HEK293 (cell line): ENCODE measurements at regions not wholly inside any gene's neighbourhood (a gene's known extent, or its start where the extent isn't known, plus 50 kb on each side); places are given as distances from the start of the nearest gene placed in this dataset.

ENCODE experiments used
- CTCF ChIA-PET: fragments of 350-600 bp; formaldehyde crosslinking; extraction: SDS; loops from one replicate; lab custom pipeline; 2021; ENCODE audit warnings: antibody characterized with exemption; lab: Yijun Ruan, JAX
- POLR2A ChIA-PET: fragments of 300-600 bp; formaldehyde crosslinking; extraction: SDS; loops from one replicate; lab custom pipeline; 2020; ENCODE audit warnings: antibody characterized with exemption, inconsistent platforms; lab: Yijun Ruan, JAX
- H3K27ac ChIP-seq: fragments of 200-500 bp; sonication (Bioruptor generic); 2 replicates; pipeline ENCODE4 v1.5.1; 2014; ENCODE audit warnings: low read depth, low read length, control low read depth, inconsistent platforms; ENCODE audit errors: extremely low read depth
- H3K36me3 ChIP-seq, 2 experiments: fragments of 200-500 bp in 1 of 2; sonication (Bioruptor generic) in 1 of 2; 1 replicate in 1 of 2; 2 replicates in 1 of 2; pipeline ENCODE4 v1.5.1; 2014 to 2017; ENCODE audit warnings: inconsistent platforms in 2 of 2, low read length in 2 of 2; ENCODE audit not compliant: control insufficient read depth in 2 of 2, insufficient read depth in 1 of 2
- H3K4me1 ChIP-seq: fragments of 200-500 bp; sonication (Bioruptor generic); 2 replicates; pipeline ENCODE4 v1.5.1; 2014; ENCODE audit warnings: mild to moderate bottlenecking, low read length, inconsistent platforms; ENCODE audit not compliant: control insufficient read depth, insufficient read depth
- H3K4me3 ChIP-seq: 2 replicates; pipeline ENCODE4 v1.5.1; 2011; ENCODE audit warnings: low read depth, mild to moderate bottlenecking, control low read depth, low read length, moderate library complexity
- H3K9me3 ChIP-seq: fragments of 200-500 bp; sonication (Bioruptor generic); 2 replicates; pipeline ENCODE4 v1.5.1; 2014; ENCODE audit warnings: low read depth, low read length, inconsistent platforms; ENCODE audit not compliant: control insufficient read depth, insufficient read depth
- FEZF1 ChIP-seq: fragments of 450-650 bp; formaldehyde crosslinking; IDR thresholded peaks from 2 replicates; pipeline ENCODE4 v1.5.1; 2016; ENCODE audit warnings: missing biosample characterization, missing genetic modification characterization
- TRIM28 ChIP-seq: IDR thresholded peaks from 2 replicates; pipeline ENCODE4 v1.6.1; 2011; ENCODE audit warnings: low read length, control low read depth, borderline replicate concordance
- ZBTB17 ChIP-seq: fragments of 450-650 bp; formaldehyde crosslinking; IDR thresholded peaks from 2 replicates; pipeline ENCODE4 v1.5.1; 2016; ENCODE audit warnings: missing biosample characterization, missing genetic modification characterization
- ZBTB48 ChIP-seq: fragments of 450-650 bp; formaldehyde crosslinking; IDR thresholded peaks from 2 replicates; pipeline ENCODE4 v1.5.1; 2016; ENCODE audit warnings: missing biosample characterization, missing genetic modification characterization
- ZNF132 ChIP-seq: fragments of 450-650 bp; formaldehyde crosslinking; IDR thresholded peaks from 2 replicates; pipeline ENCODE4 v1.5.1; 2017; ENCODE audit warnings: missing biosample characterization, missing genetic modification characterization, borderline replicate concordance
- ZNF155 ChIP-seq: fragments of 450-650 bp; formaldehyde crosslinking; IDR thresholded peaks from 2 replicates; pipeline ENCODE4 v1.5.1; 2016; ENCODE audit warnings: missing biosample characterization, missing genetic modification characterization
- ZNF19 ChIP-seq: fragments of 450-650 bp; formaldehyde crosslinking; IDR thresholded peaks from 2 replicates; pipeline ENCODE4; 2016; ENCODE audit warnings: missing biosample characterization, missing genetic modification characterization, low read depth
- ZNF221 ChIP-seq: fragments of 450-650 bp; formaldehyde crosslinking; IDR thresholded peaks from 2 replicates; pipeline ENCODE4 v1.5.1; 2017; ENCODE audit warnings: missing biosample characterization, missing genetic modification characterization, borderline replicate concordance
- ZNF391 ChIP-seq: fragments of 450-650 bp; formaldehyde crosslinking; IDR thresholded peaks from 2 replicates; pipeline ENCODE4 v1.5.1; 2016; ENCODE audit warnings: low read depth, missing biosample characterization, missing genetic modification characterization, borderline replicate concordance
- ZNF48 ChIP-seq: fragments of 450-650 bp; formaldehyde crosslinking; IDR thresholded peaks from 2 replicates; pipeline ENCODE4 v1.5.1; 2016; ENCODE audit warnings: missing biosample characterization, missing genetic modification characterization
- ZNF510 ChIP-seq: fragments of 450-650 bp; formaldehyde crosslinking; IDR thresholded peaks from 2 replicates; pipeline ENCODE4 v1.5.1; 2018; ENCODE audit warnings: mild to moderate bottlenecking, missing genetic modification characterization, missing biosample characterization; ENCODE audit not compliant: insufficient replicate concordance
- ZNF555 ChIP-seq: fragments of 450-650 bp; formaldehyde crosslinking; conservative IDR thresholded peaks from 2 replicates; pipeline ENCODE4 v1.5.1; 2017; ENCODE audit warnings: missing biosample characterization, mild to moderate bottlenecking, missing genetic modification characterization, inconsistent platforms
- ZNF600 ChIP-seq: fragments of 450-650 bp; formaldehyde crosslinking; IDR thresholded peaks from 2 replicates; pipeline ENCODE4 v1.5.1; 2016; ENCODE audit warnings: missing biosample characterization, missing genetic modification characterization
- ZNF621 ChIP-seq: fragments of 450-650 bp; formaldehyde crosslinking; IDR thresholded peaks from 2 replicates; pipeline ENCODE4 v1.5.1; 2017; ENCODE audit warnings: missing biosample characterization, missing genetic modification characterization
- ZNF624 ChIP-seq: fragments of 450-650 bp; formaldehyde crosslinking; IDR thresholded peaks from 2 replicates; pipeline ENCODE4 v1.5.1; 2017; ENCODE audit warnings: missing biosample characterization, missing genetic modification characterization
- ZNF658 ChIP-seq: fragments of 450-650 bp; formaldehyde crosslinking; IDR thresholded peaks from 2 replicates; pipeline ENCODE4; 2016; ENCODE audit warnings: missing biosample characterization, missing genetic modification characterization
- ZNF76 ChIP-seq: fragments of 450-650 bp; formaldehyde crosslinking; IDR thresholded peaks from 2 replicates; pipeline ENCODE4; 2016; ENCODE audit warnings: low read depth, missing biosample characterization, missing genetic modification characterization, borderline replicate concordance
- ZNF777 ChIP-seq: fragments of 450-650 bp; formaldehyde crosslinking; IDR thresholded peaks from 2 replicates; pipeline ENCODE4 v1.5.1; 2017; ENCODE audit warnings: missing biosample characterization, missing genetic modification characterization, borderline replicate concordance
- ZNF830 ChIP-seq: fragments of 450-650 bp; IDR thresholded peaks from 2 replicates; pipeline ENCODE4 v1.5.0; 2018; ENCODE audit warnings: missing biosample characterization, missing genetic modification characterization, low read depth, mild to moderate bottlenecking, moderate library complexity
- TF ChIP-seq, protein P1 (sequence below): fragments of 450-650 bp; formaldehyde crosslinking; optimal IDR thresholded peaks from 2 replicates; pipeline ENCODE3; 2016; ENCODE audit warnings: missing biosample characterization, mild to moderate bottlenecking, missing genetic modification characterization
- TF ChIP-seq, protein P2 (sequence below): fragments of 450-650 bp; formaldehyde crosslinking; conservative IDR thresholded peaks from 2 replicates; pipeline ENCODE4 v1.5.1; 2016; ENCODE audit warnings: low read depth, missing biosample characterization, missing genetic modification characterization
- TF ChIP-seq, protein P3 (sequence below): fragments of 450-650 bp; formaldehyde crosslinking; IDR thresholded peaks from 2 replicates; pipeline ENCODE4 v1.5.1; 2016; ENCODE audit warnings: missing biosample characterization, missing genetic modification characterization

DNA sequence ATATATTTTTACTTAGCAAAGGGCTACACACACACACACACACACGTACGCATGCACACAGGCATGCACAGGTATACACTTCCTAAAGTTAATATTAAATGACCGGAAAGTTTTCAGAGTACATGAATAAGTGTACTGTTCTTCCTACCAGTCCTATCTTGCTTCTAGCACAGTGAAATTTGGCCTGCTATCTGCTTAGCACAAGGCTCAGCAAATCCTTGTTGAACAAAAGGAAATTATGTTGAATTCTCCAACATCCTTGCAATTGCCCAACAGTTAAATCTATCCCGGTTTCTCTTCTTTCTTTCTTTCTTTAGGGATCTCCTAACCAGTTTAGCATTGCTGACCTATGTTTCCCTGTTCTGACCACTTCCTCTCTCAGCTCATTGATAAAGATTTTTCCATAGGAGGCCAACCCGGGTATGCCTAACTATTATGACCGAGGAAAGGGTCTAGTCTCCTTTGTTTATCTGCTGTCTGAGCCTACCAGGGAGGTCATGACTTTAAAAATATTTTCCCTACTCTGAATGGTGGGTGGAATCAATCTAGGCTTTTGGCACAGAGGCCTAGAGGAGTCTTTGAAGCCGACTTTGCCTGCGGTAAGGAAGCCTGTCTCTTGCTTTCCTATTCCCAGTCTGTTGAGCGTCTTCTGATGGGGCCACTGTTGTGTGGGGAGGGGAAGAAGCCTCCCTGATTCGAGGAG, 400.7 kb downstream of the HRH4 start:
- Histone ChIP-seq H3K27ac (no peak overlapping the region), H3K36me3 (no peaks in the 10 kb centered on the region), H3K4me3 (no peak overlapping the region), H3K4me1 (peaks cover 3% of the 10 kb centered on the region), H3K9me3 (no peaks in the 10 kb centered on the region)
- TF ChIP-seq ZNF155: no peak
- TF ChIP-seq ZBTB17: no peak
- TF ChIP-seq, protein P1, sequence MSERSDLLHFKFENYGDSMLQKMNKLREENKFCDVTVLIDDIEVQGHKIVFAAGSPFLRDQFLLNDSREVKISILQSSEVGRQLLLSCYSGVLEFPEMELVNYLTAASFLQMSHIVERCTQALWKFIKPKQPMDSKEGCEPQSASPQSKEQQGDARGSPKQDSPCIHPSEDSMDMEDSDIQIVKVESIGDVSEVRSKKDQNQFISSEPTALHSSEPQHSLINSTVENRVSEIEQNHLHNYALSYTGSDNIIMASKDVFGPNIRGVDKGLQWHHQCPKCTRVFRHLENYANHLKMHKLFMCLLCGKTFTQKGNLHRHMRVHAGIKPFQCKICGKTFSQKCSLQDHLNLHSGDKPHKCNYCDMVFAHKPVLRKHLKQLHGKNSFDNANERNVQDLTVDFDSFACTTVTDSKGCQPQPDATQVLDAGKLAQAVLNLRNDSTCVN (tag by site-specific recombination): no peak
- TF ChIP-seq, protein P2, sequence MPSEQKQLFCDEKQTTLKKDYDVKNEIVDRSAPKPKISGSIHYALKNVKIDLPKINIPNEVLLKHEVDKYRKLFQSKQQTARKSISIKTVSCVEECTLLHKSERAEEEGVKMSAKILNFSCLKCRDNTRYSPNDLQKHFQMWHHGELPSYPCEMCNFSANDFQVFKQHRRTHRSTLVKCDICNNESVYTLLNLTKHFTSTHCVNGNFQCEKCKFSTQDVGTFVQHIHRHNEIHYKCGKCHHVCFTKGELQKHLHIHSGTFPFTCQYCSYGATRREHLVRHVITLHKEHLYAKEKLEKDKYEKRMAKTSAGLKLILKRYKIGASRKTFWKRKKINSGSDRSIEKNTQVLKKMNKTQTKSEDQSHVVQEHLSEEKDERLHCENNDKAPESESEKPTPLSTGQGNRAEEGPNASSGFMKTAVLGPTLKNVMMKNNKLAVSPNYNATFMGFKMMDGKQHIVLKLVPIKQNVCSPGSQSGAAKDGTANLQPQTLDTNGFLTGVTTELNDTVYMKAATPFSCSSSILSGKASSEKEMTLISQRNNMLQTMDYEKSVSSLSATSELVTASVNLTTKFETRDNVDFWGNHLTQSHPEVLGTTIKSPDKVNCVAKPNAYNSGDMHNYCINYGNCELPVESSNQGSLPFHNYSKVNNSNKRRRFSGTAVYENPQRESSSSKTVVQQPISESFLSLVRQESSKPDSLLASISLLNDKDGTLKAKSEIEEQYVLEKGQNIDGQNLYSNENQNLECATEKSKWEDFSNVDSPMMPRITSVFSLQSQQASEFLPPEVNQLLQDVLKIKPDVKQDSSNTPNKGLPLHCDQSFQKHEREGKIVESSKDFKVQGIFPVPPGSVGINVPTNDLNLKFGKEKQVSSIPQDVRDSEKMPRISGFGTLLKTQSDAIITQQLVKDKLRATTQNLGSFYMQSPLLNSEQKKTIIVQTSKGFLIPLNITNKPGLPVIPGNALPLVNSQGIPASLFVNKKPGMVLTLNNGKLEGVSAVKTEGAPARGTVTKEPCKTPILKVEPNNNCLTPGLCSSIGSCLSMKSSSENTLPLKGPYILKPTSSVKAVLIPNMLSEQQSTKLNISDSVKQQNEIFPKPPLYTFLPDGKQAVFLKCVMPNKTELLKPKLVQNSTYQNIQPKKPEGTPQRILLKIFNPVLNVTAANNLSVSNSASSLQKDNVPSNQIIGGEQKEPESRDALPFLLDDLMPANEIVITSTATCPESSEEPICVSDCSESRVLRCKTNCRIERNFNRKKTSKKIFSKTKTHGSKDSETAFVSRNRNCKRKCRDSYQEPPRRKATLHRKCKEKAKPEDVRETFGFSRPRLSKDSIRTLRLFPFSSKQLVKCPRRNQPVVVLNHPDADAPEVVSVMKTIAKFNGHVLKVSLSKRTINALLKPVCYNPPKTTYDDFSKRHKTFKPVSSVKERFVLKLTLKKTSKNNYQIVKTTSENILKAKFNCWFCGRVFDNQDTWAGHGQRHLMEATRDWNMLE (tag by site-specific recombination): no peak
- TF ChIP-seq ZNF658: no peak
- no peak for TF ChIP-seq ZNF510 (tag by site-specific recombination)
- TF ChIP-seq ZNF132 (tag by site-specific recombination): no peak
- no peak for TF ChIP-seq ZNF391 (tag by site-specific recombination)
- TF ChIP-seq ZNF621 (tag by site-specific recombination): no peak
- no peak for TF ChIP-seq ZNF221 (tag by site-specific recombination)
- TF ChIP-seq ZNF777: no peak
- TF ChIP-seq ZNF555: no peak
- TF ChIP-seq ZNF48 (tag by site-specific recombination): no peak
- no peak for TF ChIP-seq ZNF19 (tag by site-specific recombination)
- CTCF ChIA-PET: no interaction called here
- POLR2A ChIA-PET: no interaction called here

- Histone ChIP-seq H3K27ac (no peak overlapping the region), H3K4me1 (peaks cover 3% of the 10 kb centered on the region), H3K36me3 (no peaks in the 10 kb centered on the region), H3K9me3 (no peaks in the 10 kb centered on the region), H3K4me3 (no peak overlapping the region)
- POLR2A ChIA-PET: no interaction called here
- TF ChIP-seq ZNF624 (tag by site-specific recombination) (no peak), ZNF76 (tag by site-specific recombination) (no peak), ZNF600 (tag by site-specific recombination) (no peak), ZNF830 (tag by site-specific recombination) (no peak), ZBTB17 (no peak), FEZF1 (tag by site-specific recombination) (no peak), ZBTB48 (no peak), TRIM28 (no peak)
- TF ChIP-seq, protein P3, sequence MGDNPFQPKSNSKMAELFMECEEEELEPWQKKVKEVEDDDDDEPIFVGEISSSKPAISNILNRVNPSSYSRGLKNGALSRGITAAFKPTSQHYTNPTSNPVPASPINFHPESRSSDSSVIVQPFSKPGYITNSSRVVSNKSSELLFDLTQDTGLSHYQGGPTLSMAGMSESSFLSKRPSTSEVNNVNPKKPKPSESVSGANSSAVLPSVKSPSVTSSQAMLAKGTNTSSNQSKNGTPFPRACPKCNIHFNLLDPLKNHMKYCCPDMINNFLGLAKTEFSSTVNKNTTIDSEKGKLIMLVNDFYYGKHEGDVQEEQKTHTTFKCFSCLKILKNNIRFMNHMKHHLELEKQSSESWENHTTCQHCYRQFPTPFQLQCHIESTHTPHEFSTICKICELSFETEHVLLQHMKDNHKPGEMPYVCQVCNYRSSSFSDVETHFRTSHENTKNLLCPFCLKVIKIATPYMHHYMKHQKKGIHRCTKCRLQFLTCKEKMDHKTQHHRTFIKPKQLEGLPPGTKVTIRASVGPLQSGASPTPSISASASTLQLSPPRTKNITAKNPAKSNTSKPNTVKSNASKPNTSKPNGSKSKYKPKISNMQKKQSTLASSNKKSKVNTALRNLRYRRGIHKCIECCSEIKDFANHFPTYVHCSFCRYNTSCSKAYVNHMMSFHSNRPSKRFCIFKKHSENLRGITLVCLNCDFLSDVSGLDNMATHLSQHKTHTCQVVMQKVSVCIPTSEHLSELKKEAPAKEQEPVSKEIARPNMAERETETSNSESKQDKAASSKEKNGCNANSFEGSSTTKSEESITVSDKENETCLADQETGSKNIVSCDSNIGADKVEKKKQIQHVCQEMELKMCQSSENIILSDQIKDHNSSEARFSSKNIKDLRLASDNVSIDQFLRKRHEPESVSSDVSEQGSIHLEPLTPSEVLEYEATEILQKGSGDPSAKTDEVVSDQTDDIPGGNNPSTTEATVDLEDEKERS: no peak
- CTCF ChIA-PET: no interaction called here
These were observed 401.9 kb downstream of the HRH4 start for GRCh38 chr18:24862201-24862816.
